ENCODE measurements at regions not wholly inside any gene's neighbourhood (a gene's known extent, or its start where the extent isn't known, plus 50 kb on each side); places are given as distances from the start of the nearest gene placed in this dataset.

- POLR2A ChIA-PET = no interaction called here
- H3K9me3 ChIP-seq (replicated peaks; ENCODE audit: control insufficient read depth, insufficient read depth, low read length) = no peaks in the 10 kb centered on the region
- H3K36me3 ChIP-seq (ENCODE audit: control insufficient read depth in 2 of 2, extremely low read depth in 1 of 2, insufficient read depth in 2 of 2, low read length in 2 of 2) = no peaks in the 10 kb centered on the region
- no peak overlapping the region for H3K4me2 ChIP-seq (ENCODE audit: insufficient read depth, low read length)
- CTCF ChIA-PET = no interaction called here
- no peaks in the 10 kb centered on the region for H3K9me1 ChIP-seq (replicated peaks; ENCODE audit: control insufficient read depth, extremely low read depth, insufficient read depth, low read length)
- intact Hi-C loops (cut with micrococcal nuclease) = no loop called here
- no TSS peak for BruUV-seq (replicated peaks)
- no peak overlapping the region for H3K4me3 ChIP-seq (replicated peaks in 1 of 3; ENCODE audit: insufficient read depth in 1 of 3, low read depth in 1 of 3, low read length in 3 of 3)
- FAIRE-seq (no peak), DNase-seq (ENCODE audit: low read depth, low spot score) (no peak)
- no peaks in the 10 kb centered on the region for H4K20me1 ChIP-seq (replicated peaks; ENCODE audit: control insufficient read depth, extremely low read depth, insufficient read depth, low read length)
- dilution Hi-C loops (cut with MboI; ENCODE audit: extremely low pct_ligation_motif_present, low sequenced_read_pairs) = no loop called here
- no peaks in the 10 kb centered on the region for H3K4me1 ChIP-seq (ENCODE audit: control insufficient read depth, extremely low read depth, insufficient read depth, low read length)
- no peaks in the 10 kb centered on the region for H3K79me2 ChIP-seq (ENCODE audit: control insufficient read depth, insufficient read depth, low read length)
- no peak overlapping the region for H3K27ac ChIP-seq (ENCODE audit: insufficient read depth, low read depth, low read length)
- TF ChIP-seq MYC (IDR thresholded peaks at IDR 0.05; ENCODE audit: low read depth, low read length) = no peak
- no peak for TF ChIP-seq POLR2A (IDR thresholded peaks at IDR 0.05; ENCODE audit: low read depth, low read length)
- H2AFZ ChIP-seq (ENCODE audit: low read depth, low read length) = no peak overlapping the region
- H3K27me3 ChIP-seq (ENCODE audit: control insufficient read depth in 2 of 2, insufficient read depth in 2 of 2, low read length in 2 of 2) = no peaks in the 10 kb centered on the region
- no peak overlapping the region for H3K9ac ChIP-seq (replicated peaks; ENCODE audit: extremely low read depth, insufficient read depth, low read length)
Observed at GRCh38 chr1:14062669-14063068, 362.7 kb downstream of the PRDM2 start.

DNA sequence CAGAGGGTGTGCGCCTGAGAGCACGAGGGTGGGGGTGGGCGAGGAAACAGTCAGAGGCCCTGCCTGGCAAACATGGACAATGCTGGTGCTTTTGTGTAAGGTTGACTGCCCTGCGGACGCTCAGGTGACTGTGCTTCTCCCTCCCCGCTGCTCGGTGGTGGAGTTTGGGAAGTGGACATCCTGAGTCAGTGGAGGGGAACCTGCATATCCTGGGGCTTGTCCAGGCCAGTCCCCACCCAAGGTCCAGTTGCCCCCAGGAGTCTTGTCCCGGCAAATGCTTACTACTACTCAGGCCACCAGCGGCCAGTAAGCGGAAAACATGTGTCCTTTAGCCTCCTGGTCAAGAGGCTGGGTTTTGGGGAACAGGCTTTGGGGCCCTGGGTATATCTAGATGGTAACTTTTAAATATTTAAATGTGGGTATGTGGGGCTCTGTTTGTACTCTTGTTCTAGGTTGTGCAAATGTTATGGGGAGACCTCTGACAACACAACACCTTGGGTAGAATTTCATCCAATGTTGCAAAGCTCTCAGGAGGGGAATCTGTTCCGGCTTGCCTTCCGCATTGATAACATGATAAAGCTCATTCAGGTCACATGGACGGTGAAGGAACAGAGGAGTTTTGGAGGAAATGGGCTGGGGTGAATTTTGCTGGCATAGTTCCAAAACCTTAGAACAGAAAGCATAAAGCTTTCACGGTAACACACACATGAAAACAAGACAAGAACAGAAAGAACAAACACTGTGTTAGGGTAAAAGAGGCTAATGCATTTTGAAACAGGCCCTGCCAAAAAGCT, 364.9 kb downstream of the PRDM2 start:
- no peaks in the 10 kb centered on the region for H3K36me3 ChIP-seq (ENCODE audit: control insufficient read depth in 2 of 2, extremely low read depth in 1 of 2, insufficient read depth in 2 of 2, low read length in 2 of 2)
- FAIRE-seq (no peak), DNase-seq (ENCODE audit: low read depth, low spot score) (no peak)
- H2AFZ ChIP-seq (ENCODE audit: low read depth, low read length) = no peak overlapping the region
- H3K4me2 ChIP-seq (ENCODE audit: insufficient read depth, low read length) = no peak overlapping the region
- no peaks in the 10 kb centered on the region for H3K9me3 ChIP-seq (replicated peaks; ENCODE audit: control insufficient read depth, insufficient read depth, low read length)
- H3K79me2 ChIP-seq (ENCODE audit: control insufficient read depth, insufficient read depth, low read length) = no peaks in the 10 kb centered on the region
- POLR2A ChIA-PET = no interaction called here
- no peaks in the 10 kb centered on the region for H3K4me1 ChIP-seq (ENCODE audit: control insufficient read depth, extremely low read depth, insufficient read depth, low read length)
- no peak for TF ChIP-seq MYC (IDR thresholded peaks at IDR 0.05; ENCODE audit: low read depth, low read length)
- no peak for TF ChIP-seq MAX (IDR thresholded peaks at IDR 0.05; ENCODE audit: insufficient read depth, insufficient read length)
- TF ChIP-seq POLR2A (IDR thresholded peaks at IDR 0.05; ENCODE audit: low read depth, low read length) = no peak
- no peak for TF ChIP-seq JUN (IDR thresholded peaks at IDR 0.05; ENCODE audit: borderline replicate concordance, insufficient read depth, insufficient read length, low read depth)
- TF ChIP-seq POLR2AphosphoS5 (IDR thresholded peaks at IDR 0.05; ENCODE audit: insufficient read depth, low read depth, low read length) = no peak
- TF ChIP-seq GATA2 (IDR thresholded peaks at IDR 0.05; ENCODE audit: insufficient read depth, insufficient read length, low read depth, low read length) = no peak
- TF ChIP-seq EZH2 (IDR thresholded peaks at IDR 0.05; ENCODE audit: borderline replicate concordance, low read depth, low read length, severe bottlenecking) = no peak
- no peak for TF ChIP-seq FOS (IDR thresholded peaks at IDR 0.05; ENCODE audit: borderline replicate concordance, insufficient read depth, low read length)
- TF ChIP-seq, protein P1, sequence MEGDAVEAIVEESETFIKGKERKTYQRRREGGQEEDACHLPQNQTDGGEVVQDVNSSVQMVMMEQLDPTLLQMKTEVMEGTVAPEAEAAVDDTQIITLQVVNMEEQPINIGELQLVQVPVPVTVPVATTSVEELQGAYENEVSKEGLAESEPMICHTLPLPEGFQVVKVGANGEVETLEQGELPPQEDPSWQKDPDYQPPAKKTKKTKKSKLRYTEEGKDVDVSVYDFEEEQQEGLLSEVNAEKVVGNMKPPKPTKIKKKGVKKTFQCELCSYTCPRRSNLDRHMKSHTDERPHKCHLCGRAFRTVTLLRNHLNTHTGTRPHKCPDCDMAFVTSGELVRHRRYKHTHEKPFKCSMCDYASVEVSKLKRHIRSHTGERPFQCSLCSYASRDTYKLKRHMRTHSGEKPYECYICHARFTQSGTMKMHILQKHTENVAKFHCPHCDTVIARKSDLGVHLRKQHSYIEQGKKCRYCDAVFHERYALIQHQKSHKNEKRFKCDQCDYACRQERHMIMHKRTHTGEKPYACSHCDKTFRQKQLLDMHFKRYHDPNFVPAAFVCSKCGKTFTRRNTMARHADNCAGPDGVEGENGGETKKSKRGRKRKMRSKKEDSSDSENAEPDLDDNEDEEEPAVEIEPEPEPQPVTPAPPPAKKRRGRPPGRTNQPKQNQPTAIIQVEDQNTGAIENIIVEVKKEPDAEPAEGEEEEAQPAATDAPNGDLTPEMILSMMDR (IDR thresholded peaks at IDR 0.05; ENCODE audit: extremely low read depth in 1 of 2, insufficient read depth in 1 of 2, low read depth in 1 of 2, low read length in 2 of 2) = no peak
- intact Hi-C loops (cut with micrococcal nuclease) (no loop called here), dilution Hi-C loops (cut with MboI; ENCODE audit: extremely low pct_ligation_motif_present, low sequenced_read_pairs) (no loop called here)
- no peaks in the 10 kb centered on the region for H3K9me1 ChIP-seq (replicated peaks; ENCODE audit: control insufficient read depth, extremely low read depth, insufficient read depth, low read length)
- no peaks in the 10 kb centered on the region for H3K27me3 ChIP-seq (ENCODE audit: control insufficient read depth in 2 of 2, insufficient read depth in 2 of 2, low read length in 2 of 2)
- BruUV-seq (replicated peaks) = no TSS peak
- H3K4me3 ChIP-seq (replicated peaks in 1 of 3; ENCODE audit: insufficient read depth in 1 of 3, low read depth in 1 of 3, low read length in 3 of 3) = no peak overlapping the region
- H4K20me1 ChIP-seq (replicated peaks; ENCODE audit: control insufficient read depth, extremely low read depth, insufficient read depth, low read length) = no peaks in the 10 kb centered on the region
- H3K27ac ChIP-seq (ENCODE audit: insufficient read depth, low read depth, low read length) = no peak overlapping the region
- H3K9ac ChIP-seq (replicated peaks; ENCODE audit: extremely low read depth, insufficient read depth, low read length) = no peak overlapping the region
- CTCF ChIA-PET = no interaction called here
